Chondrocyte (in vitro differentiated cells): ENCODE measurements at regions not wholly inside any gene's neighbourhood (a gene's known extent, or its start where the extent isn't known, plus 50 kb on each side); places are given as distances from the start of the nearest gene placed in this dataset.

ENCODE experiments used
- DNase-seq: peaks from one replicate; pipeline ENCODE4 v3.0.0; 2021; ENCODE audit warnings: mixed read lengths, low spot score
- H3K27ac Mint-ChIP-seq: one replicate; pipeline ENCODE4 v1.8.0; 2021; ENCODE audit warnings: mild to moderate bottlenecking, moderate library complexity, mixed read lengths; ENCODE audit not compliant: unreplicated experiment
- H3K27me3 Mint-ChIP-seq: 2 replicates; pipeline ENCODE4 v1.8.0; 2021; ENCODE audit warnings: low read depth, mixed read lengths
- H3K36me3 Mint-ChIP-seq: 2 replicates; pipeline ENCODE4 v1.8.0; 2021; ENCODE audit warnings: low read depth, mixed read lengths
- H3K4me1 Mint-ChIP-seq: 2 replicates; pipeline ENCODE4 v1.8.0; 2021; ENCODE audit warnings: low read depth, mild to moderate bottlenecking, mixed read lengths
- H3K4me3 Mint-ChIP-seq: one replicate; pipeline ENCODE4 v1.8.0; 2021; ENCODE audit warnings: mild to moderate bottlenecking, moderate library complexity, mixed read lengths; ENCODE audit not compliant: unreplicated experiment
- H3K9me3 Mint-ChIP-seq: 2 replicates; pipeline ENCODE4 v1.8.0; 2021; ENCODE audit warnings: low read depth, mixed read lengths
- TF ChIP-seq, protein P1 (sequence below): fragments of 200-600 bp; sonication (generic); IDR thresholded peaks from 2 replicates; pipeline ENCODE4 v1.5.0; 2021; ENCODE audit warnings: antibody characterized with exemption, mild to moderate bottlenecking, moderate library complexity

DNA sequence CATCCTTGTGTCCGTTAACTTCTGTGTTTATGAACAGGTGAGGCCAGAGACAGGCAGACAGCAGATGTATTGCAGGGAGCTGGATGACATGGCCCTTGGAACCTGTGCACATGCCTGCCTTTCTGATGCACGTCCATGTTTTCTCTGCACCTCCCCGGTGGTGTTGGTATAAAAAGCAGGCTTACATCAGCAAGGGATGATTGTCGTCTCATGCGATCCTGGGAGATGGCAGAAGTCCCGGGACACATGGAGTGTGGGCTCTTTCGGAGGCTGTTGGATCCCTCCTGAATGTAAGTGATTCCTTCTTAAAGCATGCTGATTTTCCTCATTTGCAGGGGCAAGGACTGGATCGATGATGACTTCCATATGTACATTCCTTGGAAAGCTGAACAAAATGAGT, 134.8 kb downstream of the SNRPN start:
- TF ChIP-seq, protein P1, sequence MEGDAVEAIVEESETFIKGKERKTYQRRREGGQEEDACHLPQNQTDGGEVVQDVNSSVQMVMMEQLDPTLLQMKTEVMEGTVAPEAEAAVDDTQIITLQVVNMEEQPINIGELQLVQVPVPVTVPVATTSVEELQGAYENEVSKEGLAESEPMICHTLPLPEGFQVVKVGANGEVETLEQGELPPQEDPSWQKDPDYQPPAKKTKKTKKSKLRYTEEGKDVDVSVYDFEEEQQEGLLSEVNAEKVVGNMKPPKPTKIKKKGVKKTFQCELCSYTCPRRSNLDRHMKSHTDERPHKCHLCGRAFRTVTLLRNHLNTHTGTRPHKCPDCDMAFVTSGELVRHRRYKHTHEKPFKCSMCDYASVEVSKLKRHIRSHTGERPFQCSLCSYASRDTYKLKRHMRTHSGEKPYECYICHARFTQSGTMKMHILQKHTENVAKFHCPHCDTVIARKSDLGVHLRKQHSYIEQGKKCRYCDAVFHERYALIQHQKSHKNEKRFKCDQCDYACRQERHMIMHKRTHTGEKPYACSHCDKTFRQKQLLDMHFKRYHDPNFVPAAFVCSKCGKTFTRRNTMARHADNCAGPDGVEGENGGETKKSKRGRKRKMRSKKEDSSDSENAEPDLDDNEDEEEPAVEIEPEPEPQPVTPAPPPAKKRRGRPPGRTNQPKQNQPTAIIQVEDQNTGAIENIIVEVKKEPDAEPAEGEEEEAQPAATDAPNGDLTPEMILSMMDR, result no peak
- H3K27me3 Mint-ChIP-seq, result no peaks in the 10 kb centered on the region
- H3K27ac Mint-ChIP-seq, result no peak overlapping the region
- no peak for DNase-seq
- H3K4me1 Mint-ChIP-seq, result peaks cover 7% of the 10 kb centered on the region
- peaks cover 64% of the 10 kb centered on the region for H3K9me3 Mint-ChIP-seq
- peaks cover 58% of the 10 kb centered on the region for H3K36me3 Mint-ChIP-seq
- H3K4me3 Mint-ChIP-seq, result no peak overlapping the region

DNA sequence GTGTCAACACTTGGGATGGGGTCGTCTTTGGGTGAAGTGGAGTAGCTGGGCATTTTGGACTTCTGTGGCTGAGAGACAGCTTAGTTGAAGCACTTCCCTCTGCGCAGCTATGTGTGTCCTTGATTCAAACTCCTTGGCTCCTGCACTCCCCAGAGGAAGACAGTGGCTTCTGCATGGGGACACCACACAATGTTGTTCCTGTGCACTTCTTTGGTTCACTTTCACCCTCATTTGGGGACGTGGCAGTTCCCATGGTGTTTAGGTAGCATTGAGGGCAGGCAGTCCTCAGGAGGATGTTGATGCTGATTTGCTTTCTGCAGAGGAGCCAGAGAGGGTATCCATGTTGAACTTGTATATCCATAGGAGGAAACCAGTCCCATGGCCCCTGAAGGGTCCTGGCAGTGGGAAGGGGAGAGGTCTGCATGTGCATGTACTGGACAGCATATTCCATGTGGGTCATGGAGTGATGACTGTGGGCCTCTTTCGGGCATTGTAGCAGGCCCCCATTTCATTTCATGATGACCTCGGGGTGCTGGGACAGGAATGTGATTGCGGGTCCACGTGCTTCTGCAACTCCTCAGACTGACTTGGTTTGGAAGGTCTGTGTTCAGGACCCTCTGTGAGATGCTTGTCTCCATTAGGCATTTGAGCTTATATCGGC, 135.4 kb downstream of the SNRPN start:
- H3K4me1 Mint-ChIP-seq, result peaks cover 7% of the 10 kb centered on the region
- peaks cover 64% of the 10 kb centered on the region for H3K9me3 Mint-ChIP-seq
- no peaks in the 10 kb centered on the region for H3K27me3 Mint-ChIP-seq
- H3K27ac Mint-ChIP-seq, result no peak overlapping the region
- DNase-seq, result no peak
- peaks cover 55% of the 10 kb centered on the region for H3K36me3 Mint-ChIP-seq
- H3K4me3 Mint-ChIP-seq, result no peak overlapping the region
- TF ChIP-seq, protein P1, result no peak

DNA sequence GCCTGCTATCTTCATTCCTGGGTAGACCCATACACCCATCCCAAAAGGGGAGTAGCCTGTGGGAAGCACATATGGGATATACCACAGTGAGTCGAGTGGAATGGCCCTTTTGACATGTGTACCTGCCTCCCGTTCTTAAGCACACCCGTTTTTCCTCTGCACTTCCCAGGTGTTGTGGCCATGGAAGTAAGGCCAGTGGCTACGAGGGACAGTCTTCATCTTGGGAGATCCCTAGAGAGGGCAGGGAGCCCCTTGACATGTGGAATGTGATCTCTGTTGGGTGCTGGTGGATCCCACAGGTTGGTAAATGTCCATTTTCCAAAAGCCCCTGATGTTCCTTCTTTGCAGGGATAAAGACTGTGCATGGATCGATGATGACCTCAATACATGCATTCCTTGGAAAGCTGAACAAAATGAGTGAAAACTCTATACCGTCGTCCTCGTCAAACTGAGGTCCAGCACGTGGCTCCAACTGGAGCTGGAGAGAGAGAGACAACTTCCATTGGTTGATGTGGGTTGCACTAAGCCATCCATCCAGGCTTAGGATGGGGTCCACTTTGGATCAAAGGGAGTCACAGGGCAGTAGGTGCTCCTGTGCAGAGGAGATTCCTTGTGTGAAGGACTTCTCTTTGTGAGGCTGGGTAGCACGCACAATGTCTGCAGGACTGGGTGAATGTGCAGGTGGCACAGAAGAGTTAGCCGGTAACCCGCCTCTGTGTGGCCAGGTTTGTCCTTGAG, 136.8 kb downstream of the SNRPN start:
- Mint-ChIP-seq H3K4me1 (peaks cover 7% of the 10 kb centered on the region), H3K27me3 (no peaks in the 10 kb centered on the region), H3K4me3 (no peak overlapping the region), H3K9me3 (peaks cover 59% of the 10 kb centered on the region), H3K27ac (no peak overlapping the region), H3K36me3 (peaks cover 53% of the 10 kb centered on the region)
- no peak for DNase-seq
- TF ChIP-seq, protein P1, result no peak

DNA sequence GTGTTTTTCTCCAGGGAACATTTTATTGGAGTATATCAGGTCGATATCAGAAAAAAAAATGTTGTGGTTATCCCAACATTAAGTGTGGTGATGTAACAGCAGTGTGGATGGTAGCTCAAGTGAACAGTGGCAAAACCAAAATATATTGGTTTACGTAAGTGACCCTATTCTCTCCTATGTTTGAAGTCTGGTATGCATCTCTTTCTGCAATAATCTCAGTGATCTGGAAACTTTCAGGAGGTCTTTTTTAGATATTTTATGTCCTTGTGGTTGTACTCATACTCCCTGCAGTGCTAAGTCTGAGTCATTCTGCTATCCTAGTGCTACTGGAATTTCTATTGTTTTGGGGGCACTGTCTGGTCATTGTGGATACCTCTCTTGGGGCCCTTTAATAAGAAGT, 137.9 kb downstream of the SNRPN start:
- H3K4me1 Mint-ChIP-seq, result peaks cover 7% of the 10 kb centered on the region
- peaks cover 66% of the 10 kb centered on the region for H3K9me3 Mint-ChIP-seq
- no peaks in the 10 kb centered on the region for H3K27me3 Mint-ChIP-seq
- H3K4me3 Mint-ChIP-seq, result no peak overlapping the region
- H3K27ac Mint-ChIP-seq, result no peak overlapping the region
- TF ChIP-seq, protein P1, result no peak
- H3K36me3 Mint-ChIP-seq, result peaks cover 55% of the 10 kb centered on the region
- no peak for DNase-seq

DNA sequence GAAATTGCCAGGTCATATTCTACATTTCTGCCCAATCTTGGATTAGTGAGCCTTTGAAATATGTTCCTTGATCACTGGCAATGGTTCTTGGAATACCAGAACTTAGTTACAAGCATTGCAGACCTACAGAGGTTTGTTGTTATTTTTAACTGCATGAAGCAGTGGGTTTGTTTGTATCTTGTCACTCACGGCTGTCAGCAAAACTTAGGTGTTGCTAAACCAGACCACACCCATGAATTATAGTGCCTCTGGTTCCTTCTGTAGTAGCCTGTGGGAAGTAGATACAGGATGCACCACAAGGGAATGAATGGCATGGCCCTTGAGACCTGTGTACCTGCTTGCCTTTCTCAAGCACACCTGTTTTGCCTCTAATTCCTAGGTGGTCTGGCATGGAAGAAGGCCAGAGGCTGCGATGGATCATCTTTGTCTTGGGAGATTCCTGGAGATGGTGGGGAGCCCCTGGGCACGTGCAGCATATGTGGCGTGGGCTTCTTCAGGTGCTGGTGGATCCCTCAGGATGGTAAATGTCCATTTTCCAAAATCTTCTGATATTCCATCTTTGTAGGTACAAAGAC, 138.8 kb downstream of the SNRPN start:
- Mint-ChIP-seq H3K4me3 (no peak overlapping the region), H3K36me3 (peaks cover 50% of the 10 kb centered on the region), H3K27ac (no peak overlapping the region), H3K4me1 (peaks cover 7% of the 10 kb centered on the region), H3K9me3 (peaks cover 60% of the 10 kb centered on the region), H3K27me3 (no peaks in the 10 kb centered on the region)
- TF ChIP-seq, protein P1, result no peak
- no peak for DNase-seq
